ENCODE measurements at regions not wholly inside any gene's neighbourhood (a gene's known extent, or its start where the extent isn't known, plus 50 kb on each side); places are given as distances from the start of the nearest gene placed in this dataset.
"Not testable (repeated sequence)": the region's sequence is repeated elsewhere in the genome, so short reads cannot be mapped to it uniquely, and the experiment has no call there.

DNA sequence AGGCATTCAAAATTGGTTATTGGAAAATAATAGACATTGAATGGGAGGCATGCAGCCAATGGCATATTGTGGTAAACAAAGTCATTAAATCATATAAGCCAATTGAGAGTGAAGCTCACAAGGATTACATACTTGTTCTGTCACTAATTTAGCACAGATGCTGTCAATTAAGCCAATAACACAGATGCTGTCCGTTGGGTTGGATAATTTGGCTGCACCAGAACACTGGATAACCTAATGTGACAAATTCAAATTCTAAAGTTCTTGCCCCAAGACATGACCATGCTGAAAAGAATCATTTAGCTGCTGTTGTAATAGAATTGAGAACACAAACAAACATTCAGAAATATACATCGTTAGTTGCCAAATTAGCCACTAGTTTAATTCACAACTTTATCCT is 1796.4 kb downstream of the EFNA5 start:
- 73 to 84% (median 77%) methylated on average over 2 of the region's 2 CpGs for WGBS, 4 donors
- no peak for ATAC-seq

DNA sequence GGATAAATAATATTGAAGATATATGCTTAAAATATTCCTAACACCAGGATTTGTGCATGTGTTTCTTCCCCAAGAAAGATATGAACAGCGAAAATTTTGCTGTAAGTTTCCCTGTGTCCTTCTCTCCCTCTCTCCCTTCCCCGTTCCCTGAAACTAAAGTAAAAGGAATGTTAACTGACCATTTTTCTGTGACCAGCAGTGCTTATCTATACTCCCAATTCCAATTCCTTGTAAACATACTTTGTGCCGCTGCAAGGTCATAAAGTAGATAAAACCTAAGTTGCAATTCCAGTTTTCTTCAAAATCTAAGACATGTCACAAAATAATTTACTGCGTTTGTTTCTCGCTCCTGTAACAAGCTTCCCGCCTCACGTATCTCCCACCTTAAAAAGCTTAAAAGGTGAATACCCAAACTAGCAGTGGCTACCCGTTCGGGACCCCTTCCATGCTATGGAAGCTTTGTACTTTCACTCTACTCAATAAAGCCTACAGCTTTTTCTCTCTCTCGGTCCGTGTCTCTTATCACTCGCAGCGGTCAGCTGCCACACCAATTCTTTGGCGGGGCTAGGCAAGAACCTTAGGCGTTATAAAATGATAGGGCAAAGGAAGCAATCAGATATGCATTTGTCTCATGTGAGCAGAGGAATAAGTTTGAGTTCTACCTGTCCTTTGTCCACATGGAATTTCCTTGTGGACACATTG is 1798.0 kb downstream of the EFNA5 start:
- ATAC-seq (no peak), DNase-seq (no peak)
- no peak overlapping the region for H3K27ac ChIP-seq
- 83 to 87% (median 84%) methylated on average over 15 of the region's 15 CpGs for WGBS, 4 donors
- no peak for TF ChIP-seq POLR2A (IDR thresholded peaks at IDR 0.05)
- TF ChIP-seq, protein P1, sequence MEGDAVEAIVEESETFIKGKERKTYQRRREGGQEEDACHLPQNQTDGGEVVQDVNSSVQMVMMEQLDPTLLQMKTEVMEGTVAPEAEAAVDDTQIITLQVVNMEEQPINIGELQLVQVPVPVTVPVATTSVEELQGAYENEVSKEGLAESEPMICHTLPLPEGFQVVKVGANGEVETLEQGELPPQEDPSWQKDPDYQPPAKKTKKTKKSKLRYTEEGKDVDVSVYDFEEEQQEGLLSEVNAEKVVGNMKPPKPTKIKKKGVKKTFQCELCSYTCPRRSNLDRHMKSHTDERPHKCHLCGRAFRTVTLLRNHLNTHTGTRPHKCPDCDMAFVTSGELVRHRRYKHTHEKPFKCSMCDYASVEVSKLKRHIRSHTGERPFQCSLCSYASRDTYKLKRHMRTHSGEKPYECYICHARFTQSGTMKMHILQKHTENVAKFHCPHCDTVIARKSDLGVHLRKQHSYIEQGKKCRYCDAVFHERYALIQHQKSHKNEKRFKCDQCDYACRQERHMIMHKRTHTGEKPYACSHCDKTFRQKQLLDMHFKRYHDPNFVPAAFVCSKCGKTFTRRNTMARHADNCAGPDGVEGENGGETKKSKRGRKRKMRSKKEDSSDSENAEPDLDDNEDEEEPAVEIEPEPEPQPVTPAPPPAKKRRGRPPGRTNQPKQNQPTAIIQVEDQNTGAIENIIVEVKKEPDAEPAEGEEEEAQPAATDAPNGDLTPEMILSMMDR (IDR thresholded peaks at IDR 0.05): no peak
- intact Hi-C loops (cut with DNase I): no loop called here
- H3K9me3 ChIP-seq: no peaks in the 10 kb centered on the region
- H3K4me3 ChIP-seq: no peak overlapping the region
- H3K4me1 ChIP-seq: no peaks in the 10 kb centered on the region
- H3K36me3 ChIP-seq: no peaks in the 10 kb centered on the region
- no peaks in the 10 kb centered on the region for H3K27me3 ChIP-seq

More for the DNA sequence above, 1796.4 kb downstream of the EFNA5 start:
- Histone ChIP-seq H3K27ac (no peak overlapping the region), H3K9me3 (no peaks in the 10 kb centered on the region), H3K4me3 (no peak overlapping the region), H3K27me3 (no peaks in the 10 kb centered on the region), H3K36me3 (no peaks in the 10 kb centered on the region), H3K4me1 (no peaks in the 10 kb centered on the region)
- no peak for DNase-seq
- intact Hi-C loops (cut with DNase I): no loop called here
- no peak for TF ChIP-seq POLR2A (IDR thresholded peaks at IDR 0.05)
- TF ChIP-seq, protein P1 (IDR thresholded peaks at IDR 0.05): no peak

DNA sequence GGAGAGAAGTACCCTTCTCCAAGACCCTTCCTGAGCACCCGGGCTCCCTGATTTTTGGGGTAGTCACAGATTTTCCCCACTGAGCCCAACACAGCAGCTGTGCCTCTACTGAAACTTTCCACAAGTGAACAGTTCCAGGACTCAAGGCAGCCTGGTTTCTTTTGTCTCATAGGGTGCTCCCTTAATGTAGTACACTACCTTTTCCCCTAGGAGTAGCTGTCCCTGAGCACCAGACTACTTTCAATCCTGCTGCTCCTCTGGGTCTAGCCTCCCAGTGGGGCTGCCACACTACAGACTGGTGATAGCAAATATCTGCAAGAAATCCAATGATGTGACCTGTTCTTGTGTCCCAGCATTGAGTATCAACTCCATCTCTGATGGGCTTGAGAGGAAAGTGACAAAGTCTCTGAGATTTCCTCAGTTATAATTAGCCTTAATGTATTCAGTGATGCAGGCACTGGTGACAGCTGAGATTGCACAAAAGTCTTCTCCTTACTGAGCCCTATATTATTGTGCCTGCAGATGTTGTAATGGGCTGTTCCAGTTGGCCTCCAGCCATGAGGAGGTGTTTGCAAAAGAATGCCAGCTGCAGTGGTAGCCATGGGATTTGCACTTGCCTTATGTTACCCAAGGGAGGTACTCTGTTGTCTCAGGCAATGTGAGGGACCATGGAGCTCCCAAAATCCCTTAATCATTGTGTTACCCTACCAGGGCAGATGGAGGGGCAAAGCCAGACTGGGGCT is 1802.5 kb downstream of the EFNA5 start:
- H3K4me3 ChIP-seq: no peak overlapping the region
- H3K36me3 ChIP-seq: no peaks in the 10 kb centered on the region
- no peak overlapping the region for H3K27ac ChIP-seq
- no peaks in the 10 kb centered on the region for H3K27me3 ChIP-seq
- peaks cover 0 to 39% (median 10%) of the 10 kb centered on the region in 12 donors for H3K9me3 ChIP-seq
- DNase-seq (peak in 1 of 5 donors; percentile 9), ATAC-seq (no peak)
- 0 to 88% (median 60%) methylated on average over 1 of the region's 1 CpG for WGBS, 4 donors
- TF ChIP-seq, protein P1 (IDR thresholded peaks at IDR 0.05): no peak
- no peak for TF ChIP-seq POLR2A (IDR thresholded peaks at IDR 0.05)
- H3K4me1 ChIP-seq: no peaks in the 10 kb centered on the region
- intact Hi-C loops (cut with DNase I): no loop called here

DNA sequence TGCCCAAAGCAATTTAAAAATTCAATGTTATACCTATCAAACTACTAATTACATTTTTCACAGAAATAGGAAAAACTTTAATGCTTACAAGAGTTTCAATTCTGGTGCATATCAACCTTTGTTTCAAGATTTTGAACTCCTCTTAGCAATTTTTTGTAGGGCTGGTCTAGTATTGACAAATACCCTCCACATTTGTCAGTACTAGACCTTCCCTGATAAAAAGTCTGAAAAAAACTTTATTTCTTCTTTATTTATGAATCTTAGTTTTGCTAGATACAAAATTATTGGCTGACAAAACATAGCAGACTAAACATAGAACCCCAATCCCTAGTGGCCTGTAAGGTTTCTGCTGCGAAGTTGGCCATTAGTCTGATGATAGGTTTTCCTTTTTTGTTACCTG is 1804.9 kb downstream of the EFNA5 start:
- WGBS, 4 donors: 70 to 91% (median 86%) methylated on average over 1 of the region's 1 CpG
- no peak for TF ChIP-seq POLR2A (IDR thresholded peaks at IDR 0.05)
- TF ChIP-seq, protein P1 (IDR thresholded peaks at IDR 0.05): no peak
- ATAC-seq (no peak), DNase-seq (no peak)
- no peak overlapping the region for H3K4me3 ChIP-seq
- H3K9me3 ChIP-seq: peaks cover 0 to 41% (median 10%) of the 10 kb centered on the region in 12 donors
- no peak overlapping the region for H3K27ac ChIP-seq
- no peaks in the 10 kb centered on the region for H3K27me3 ChIP-seq
- intact Hi-C loops (cut with DNase I): no loop called here
- H3K36me3 ChIP-seq: no peaks in the 10 kb centered on the region
- H3K4me1 ChIP-seq: no peaks in the 10 kb centered on the region

DNA sequence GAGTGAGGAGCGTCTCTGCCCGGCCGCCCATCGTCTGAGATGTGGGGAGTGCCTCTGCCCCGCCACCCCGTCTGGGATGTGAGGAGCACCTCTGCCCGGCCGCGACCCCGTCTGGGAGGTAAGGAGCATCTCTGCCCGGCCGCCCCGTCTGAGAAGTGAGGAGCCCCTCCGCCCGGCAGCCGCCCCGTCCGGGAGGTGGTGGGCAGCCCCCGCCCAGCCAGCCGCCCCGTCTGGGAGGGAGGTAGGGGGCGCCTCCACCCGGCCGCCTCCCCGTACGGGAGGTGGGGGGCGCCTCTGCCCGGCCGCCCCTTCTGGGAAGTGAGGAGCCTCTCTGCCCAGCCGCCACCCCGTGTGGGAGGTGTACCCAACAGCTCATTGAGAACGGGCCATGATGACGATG is 1811.4 kb downstream of the EFNA5 start:
- H3K36me3 ChIP-seq; DNase-seq; H3K4me3 ChIP-seq; H3K27ac ChIP-seq; ATAC-seq; intact Hi-C loops (cut with DNase I); H3K27me3 ChIP-seq; H3K4me1 ChIP-seq: not testable (repeated sequence)
- WGBS, 4 donors: 90 to 98% (median 97%) methylated on average over 12 to 33 of the region's 33 CpGs
- H3K9me3 ChIP-seq: peaks cover 0 to 13% (median 0%) of the 10 kb centered on the region in 12 donors
